Choroid plexus epithelial cell (primary cell): ENCODE measurements at regions not wholly inside any gene's neighbourhood (a gene's known extent, or its start where the extent isn't known, plus 50 kb on each side); places are given as distances from the start of the nearest gene placed in this dataset.

Experiments used
- DNase-seq: peaks from one replicate; pipeline ENCODE4 v3.0.0-alpha.2; 2010; ENCODE audit warnings: low read depth
- H3K4me3 ChIP-seq: 2 replicates; pipeline ENCODE4 v1.5.1; 2011; ENCODE audit warnings: low read depth, mild to moderate bottlenecking, control low read depth, low read length, moderate library complexity
- CTCF ChIP-seq: conservative IDR thresholded peaks from 2 replicates; pipeline ENCODE4 v1.5.1; 2011; ENCODE audit warnings: low read depth, mild to moderate bottlenecking, control low read depth, inconsistent platforms, low read length, moderate library complexity

GRCh38 chr16:64586781-64587180, 535.1 kb downstream of the CDH11 start:
- TF ChIP-seq CTCF: no peak
- DNase-seq: no peak
- H3K4me3 ChIP-seq: no peak overlapping the region

- no peak for DNase-seq
- no peak for TF ChIP-seq CTCF
- no peak overlapping the region for H3K4me3 ChIP-seq
Measured at GRCh38 chr16:64585367-64585766, 536.5 kb downstream of the CDH11 start.

- TF ChIP-seq CTCF: no peak
- H3K4me3 ChIP-seq: no peak overlapping the region
- no peak for DNase-seq
Measured at GRCh38 chr16:64580558-64580957, 541.3 kb downstream of the CDH11 start.

- no peak for DNase-seq
- TF ChIP-seq CTCF: no peak
- no peak overlapping the region for H3K4me3 ChIP-seq
Measured at GRCh38 chr16:64579712-64580111, 542.2 kb downstream of the CDH11 start.

GRCh38 chr16:64545768-64546167, 576.1 kb downstream of the CDH11 start:
- no peak overlapping the region for H3K4me3 ChIP-seq
- peak; percentile 8 for DNase-seq
- TF ChIP-seq CTCF: no peak

GRCh38 chr16:64544859-64545258, 577.0 kb downstream of the CDH11 start:
- no peak for DNase-seq
- TF ChIP-seq CTCF: no peak
- H3K4me3 ChIP-seq: no peak overlapping the region

- no peak for DNase-seq
- no peak for TF ChIP-seq CTCF
- no peak overlapping the region for H3K4me3 ChIP-seq
Measured at GRCh38 chr16:64543441-64543840, 578.4 kb downstream of the CDH11 start.
